ENCODE measurements at regions not wholly inside any gene's neighbourhood (a gene's known extent, or its start where the extent isn't known, plus 50 kb on each side); places are given as distances from the start of the nearest gene placed in this dataset.

DNA sequence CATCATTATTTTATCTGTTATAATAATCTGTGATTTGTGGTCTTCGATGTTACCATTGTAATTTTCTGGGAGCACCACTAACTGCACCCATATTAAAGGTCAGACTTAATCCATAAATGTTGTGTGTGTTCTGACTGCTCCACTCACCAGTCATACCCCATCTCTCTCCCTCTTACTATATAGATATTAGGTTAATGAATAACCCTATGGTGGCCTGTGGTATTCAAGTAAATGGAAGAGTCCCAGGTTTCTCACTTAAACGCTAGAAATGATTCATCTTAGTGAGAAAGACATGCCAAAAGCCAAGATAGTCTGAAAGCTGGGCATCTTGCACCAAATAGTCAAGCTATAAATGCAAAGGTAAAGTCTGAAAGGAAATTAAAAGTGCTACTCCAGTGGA lies 1358.5 kb downstream of the ROBO2 start:
- Histone ChIP-seq H3K4me3 (no peak overlapping the region), H3K27me3 (replicated peaks in 1 of 7) (no peaks in the 10 kb centered on the region), H3K4me1 (no peaks in the 10 kb centered on the region), H3K36me3 (no peaks in the 10 kb centered on the region), H3K27ac (no peak overlapping the region), H3K9me3 (peaks cover 0 to 4% (median 0%) of the 10 kb centered on the region in 8 donors)
- DNase-seq: no peak
- TF ChIP-seq POLR2A (IDR thresholded peaks at IDR 0.05): no peak
- no peak for TF ChIP-seq POLR2AphosphoS5 (IDR thresholded peaks at IDR 0.05)
- intact Hi-C loops (cut with DNase I; ENCODE audit: low total_unique reads): no loop called here
- WGBS, 5 donors: 64 to 84% (median 78%) methylated on average over 2 of the region's 2 CpGs

DNA sequence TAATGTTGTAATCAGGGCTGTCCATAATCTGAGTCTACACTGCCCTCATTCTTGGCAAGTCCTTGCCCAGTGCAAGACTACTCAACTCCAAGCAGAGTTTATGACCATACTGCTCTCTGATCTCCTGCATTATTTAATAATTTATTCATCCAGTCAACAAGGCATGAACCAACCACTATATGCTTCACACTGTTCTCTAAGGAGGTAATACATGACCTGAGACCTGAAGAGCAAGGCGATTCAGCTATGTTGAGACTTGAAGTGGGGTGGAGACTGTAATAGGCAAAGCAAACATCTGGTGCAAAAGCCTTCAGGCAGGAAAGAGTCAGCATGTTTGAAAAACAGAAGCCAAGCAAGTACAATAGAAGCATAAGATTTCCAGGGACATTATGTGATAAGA lies 1362.8 kb downstream of the ROBO2 start:
- DNase-seq: no peak
- TF ChIP-seq POLR2AphosphoS5 (IDR thresholded peaks at IDR 0.05) (no peak), POLR2A (IDR thresholded peaks at IDR 0.05) (no peak)
- TF ChIP-seq, protein P1, sequence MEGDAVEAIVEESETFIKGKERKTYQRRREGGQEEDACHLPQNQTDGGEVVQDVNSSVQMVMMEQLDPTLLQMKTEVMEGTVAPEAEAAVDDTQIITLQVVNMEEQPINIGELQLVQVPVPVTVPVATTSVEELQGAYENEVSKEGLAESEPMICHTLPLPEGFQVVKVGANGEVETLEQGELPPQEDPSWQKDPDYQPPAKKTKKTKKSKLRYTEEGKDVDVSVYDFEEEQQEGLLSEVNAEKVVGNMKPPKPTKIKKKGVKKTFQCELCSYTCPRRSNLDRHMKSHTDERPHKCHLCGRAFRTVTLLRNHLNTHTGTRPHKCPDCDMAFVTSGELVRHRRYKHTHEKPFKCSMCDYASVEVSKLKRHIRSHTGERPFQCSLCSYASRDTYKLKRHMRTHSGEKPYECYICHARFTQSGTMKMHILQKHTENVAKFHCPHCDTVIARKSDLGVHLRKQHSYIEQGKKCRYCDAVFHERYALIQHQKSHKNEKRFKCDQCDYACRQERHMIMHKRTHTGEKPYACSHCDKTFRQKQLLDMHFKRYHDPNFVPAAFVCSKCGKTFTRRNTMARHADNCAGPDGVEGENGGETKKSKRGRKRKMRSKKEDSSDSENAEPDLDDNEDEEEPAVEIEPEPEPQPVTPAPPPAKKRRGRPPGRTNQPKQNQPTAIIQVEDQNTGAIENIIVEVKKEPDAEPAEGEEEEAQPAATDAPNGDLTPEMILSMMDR (IDR thresholded peaks at IDR 0.05 in 8 of 11, conservative IDR thresholded peaks at IDR 0.05 in 3 of 11): no peak
- intact Hi-C loops (cut with DNase I; ENCODE audit: low total_unique reads): no loop called here
- no peaks in the 10 kb centered on the region for H3K27me3 ChIP-seq (replicated peaks in 1 of 7)
- H3K36me3 ChIP-seq: no peaks in the 10 kb centered on the region
- H3K4me1 ChIP-seq: no peaks in the 10 kb centered on the region
- H3K4me3 ChIP-seq: no peak overlapping the region
- H3K9me3 ChIP-seq: peaks cover 0 to 9% (median 0%) of the 10 kb centered on the region in 8 donors
- H3K27ac ChIP-seq: no peak overlapping the region
- WGBS, 5 donors: 68 to 83% (median 75%) methylated on average over 1 of the region's 1 CpG

DNA sequence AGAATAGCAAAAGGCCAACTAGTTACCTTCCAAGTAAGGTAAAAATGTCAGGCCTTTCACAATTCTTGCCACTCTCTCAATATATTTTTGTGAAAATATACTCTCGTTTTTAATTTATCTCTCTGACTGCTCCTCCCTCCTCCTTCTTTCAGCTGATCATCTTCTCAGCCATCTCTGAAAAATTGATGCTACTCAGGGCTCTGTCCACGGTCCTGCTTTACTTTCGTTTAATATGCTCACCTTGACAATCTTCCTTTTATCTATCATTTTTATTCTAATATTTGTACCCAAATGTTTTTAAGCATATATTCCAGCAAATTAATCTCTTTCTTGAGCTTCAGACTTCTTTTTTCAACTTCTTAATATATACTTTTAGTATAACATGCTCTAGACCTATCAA lies 1362.1 kb downstream of the ROBO1 start:
- H3K27me3 ChIP-seq (replicated peaks in 1 of 7): no peaks in the 10 kb centered on the region
- H3K4me1 ChIP-seq: no peaks in the 10 kb centered on the region
- no peak overlapping the region for H3K27ac ChIP-seq
- intact Hi-C loops (cut with DNase I; ENCODE audit: low total_unique reads): no loop called here
- DNase-seq: no peak
- H3K36me3 ChIP-seq: no peaks in the 10 kb centered on the region
- no peak for TF ChIP-seq POLR2A (IDR thresholded peaks at IDR 0.05)
- TF ChIP-seq, protein P1 (IDR thresholded peaks at IDR 0.05 in 8 of 11, conservative IDR thresholded peaks at IDR 0.05 in 3 of 11): no peak
- no peak for TF ChIP-seq POLR2AphosphoS5 (IDR thresholded peaks at IDR 0.05)
- no peak overlapping the region for H3K4me3 ChIP-seq
- WGBS, 5 donors: 75 to 90% (median 80%) methylated on average over 3 of the region's 3 CpGs
- H3K9me3 ChIP-seq: peaks cover 0 to 5% (median 0%) of the 10 kb centered on the region in 8 donors

DNA sequence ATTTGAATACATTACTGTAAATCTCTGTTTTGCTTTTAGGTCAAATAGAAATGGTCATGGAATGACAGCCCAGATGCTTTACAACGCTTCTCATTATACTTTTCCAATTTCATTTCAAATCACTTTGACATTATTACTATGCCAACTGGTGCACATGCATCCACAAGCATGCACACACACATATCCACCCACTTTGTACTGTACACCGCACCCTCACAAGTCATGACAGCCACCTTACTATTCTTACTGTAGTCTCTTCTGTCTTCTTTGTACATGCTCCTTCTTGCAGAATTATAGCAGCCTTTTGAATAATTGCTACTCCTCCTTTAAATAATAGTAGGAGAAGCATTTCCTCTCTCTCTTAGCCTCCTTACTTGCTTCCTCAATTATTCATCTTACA lies 1361.4 kb downstream of the ROBO1 start:
- Histone ChIP-seq H3K4me1 (no peaks in the 10 kb centered on the region), H3K4me3 (no peak overlapping the region), H3K9me3 (peaks cover 0 to 5% (median 0%) of the 10 kb centered on the region in 8 donors), H3K27ac (no peak overlapping the region), H3K27me3 (replicated peaks in 1 of 7) (no peaks in the 10 kb centered on the region), H3K36me3 (no peaks in the 10 kb centered on the region)
- 83 to 97% (median 89%) methylated on average over 2 of the region's 2 CpGs for WGBS, 5 donors
- DNase-seq: no peak
- intact Hi-C loops (cut with DNase I; ENCODE audit: low total_unique reads): no loop called here
- TF ChIP-seq POLR2AphosphoS5 (IDR thresholded peaks at IDR 0.05) (no peak), POLR2A (IDR thresholded peaks at IDR 0.05) (no peak)
- TF ChIP-seq, protein P1 (IDR thresholded peaks at IDR 0.05 in 8 of 11, conservative IDR thresholded peaks at IDR 0.05 in 3 of 11): no peak

DNA sequence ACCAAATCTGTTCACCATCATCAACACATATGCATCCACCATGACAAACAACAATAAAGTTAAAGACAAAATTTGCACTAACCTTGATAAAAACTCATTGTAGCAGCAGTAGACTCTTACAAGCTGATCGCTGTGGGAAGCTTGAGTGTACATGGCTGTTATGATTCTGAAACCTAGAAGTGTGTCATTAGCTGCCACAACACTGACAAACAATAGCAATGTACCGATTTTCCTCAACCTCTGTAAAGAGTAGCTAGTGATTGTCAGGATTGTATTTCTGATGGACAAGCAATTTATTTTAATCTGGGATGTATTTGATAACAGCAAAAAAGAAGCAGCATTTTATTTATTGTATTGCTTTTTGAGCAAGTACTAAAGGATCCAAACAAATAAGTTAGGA lies 1357.7 kb downstream of the ROBO1 start:
- Histone ChIP-seq H3K9me3 (no peaks in the 10 kb centered on the region), H3K27me3 (replicated peaks in 1 of 7) (no peaks in the 10 kb centered on the region), H3K36me3 (no peaks in the 10 kb centered on the region), H3K4me3 (no peak overlapping the region), H3K4me1 (no peaks in the 10 kb centered on the region), H3K27ac (no peak overlapping the region)
- intact Hi-C loops (cut with DNase I; ENCODE audit: low total_unique reads): no loop called here
- 88 to 93% (median 89%) methylated on average over 2 of the region's 2 CpGs for WGBS, 5 donors
- TF ChIP-seq, protein P1 (IDR thresholded peaks at IDR 0.05 in 8 of 11, conservative IDR thresholded peaks at IDR 0.05 in 3 of 11): no peak
- TF ChIP-seq POLR2A (IDR thresholded peaks at IDR 0.05): no peak
- no peak for TF ChIP-seq POLR2AphosphoS5 (IDR thresholded peaks at IDR 0.05)
- no peak for DNase-seq
